M059J (cell line): ENCODE measurements at regions not wholly inside any gene's neighbourhood (a gene's known extent, or its start where the extent isn't known, plus 50 kb on each side); places are given as distances from the start of the nearest gene placed in this dataset.

Experiments
- DNase-seq: peaks from one replicate; pipeline ENCODE4 v3.0.0-alpha.2; 2012; ENCODE audit warnings: low read depth

DNA sequence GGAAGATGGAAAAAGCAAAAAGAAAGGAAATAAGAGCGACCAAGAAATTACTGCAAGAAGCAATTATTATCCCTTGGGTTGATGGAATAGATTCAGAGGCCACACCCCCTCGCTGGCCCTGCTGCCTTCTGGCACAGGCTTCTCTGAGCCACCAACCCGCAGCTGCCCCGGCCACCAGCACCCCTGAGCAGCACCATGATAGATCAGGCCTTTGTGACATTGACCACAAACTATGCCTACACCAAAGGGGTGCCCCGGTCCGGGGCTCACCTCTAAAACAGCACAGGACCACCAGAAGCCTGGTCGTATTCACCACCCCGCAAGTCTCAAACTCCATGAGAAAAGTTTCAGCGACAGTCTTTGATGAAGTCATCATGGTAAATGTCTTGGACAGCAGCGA, 1059.3 kb downstream of the SLITRK1 start:
- no peak for DNase-seq

DNA sequence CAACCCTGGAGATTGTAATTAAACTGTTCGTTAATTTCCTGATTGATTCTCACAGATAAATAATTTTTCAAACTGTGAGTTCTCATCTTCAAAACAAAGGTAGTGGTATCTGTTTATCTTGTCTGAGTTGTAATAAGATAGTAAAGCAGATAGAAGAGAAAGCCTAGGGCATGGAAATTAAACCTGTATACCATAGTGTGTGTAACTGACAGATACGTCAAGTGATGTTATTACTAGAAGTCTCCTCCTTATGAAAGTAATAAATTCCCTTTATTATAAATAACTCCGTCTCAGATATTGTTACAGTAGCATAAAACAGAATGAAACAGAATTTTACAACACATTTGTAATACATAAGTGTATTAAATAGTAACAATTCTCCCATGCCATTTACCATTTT, 1065.1 kb downstream of the SLITRK1 start:
- DNase-seq, result no peak

DNA sequence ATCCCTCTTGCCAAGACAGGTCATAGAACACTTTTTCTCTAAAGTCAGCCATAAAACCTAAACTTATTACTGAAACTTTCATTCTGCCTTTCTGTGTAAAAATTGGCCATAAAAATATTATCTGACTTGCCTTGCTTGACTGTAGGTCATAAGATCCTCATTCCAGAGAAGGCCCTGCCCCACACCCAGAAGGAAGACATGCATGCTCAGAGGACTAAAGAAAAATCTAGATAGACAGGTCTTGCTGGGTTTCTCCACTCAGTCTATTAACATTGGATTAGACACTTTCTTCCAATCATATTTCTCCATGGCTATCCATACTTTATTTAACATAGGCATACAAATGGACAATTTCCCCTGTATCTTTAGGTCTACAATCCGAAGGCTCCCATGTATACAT, 1066.5 kb downstream of the SLITRK1 start:
- DNase-seq, result no peak

DNA sequence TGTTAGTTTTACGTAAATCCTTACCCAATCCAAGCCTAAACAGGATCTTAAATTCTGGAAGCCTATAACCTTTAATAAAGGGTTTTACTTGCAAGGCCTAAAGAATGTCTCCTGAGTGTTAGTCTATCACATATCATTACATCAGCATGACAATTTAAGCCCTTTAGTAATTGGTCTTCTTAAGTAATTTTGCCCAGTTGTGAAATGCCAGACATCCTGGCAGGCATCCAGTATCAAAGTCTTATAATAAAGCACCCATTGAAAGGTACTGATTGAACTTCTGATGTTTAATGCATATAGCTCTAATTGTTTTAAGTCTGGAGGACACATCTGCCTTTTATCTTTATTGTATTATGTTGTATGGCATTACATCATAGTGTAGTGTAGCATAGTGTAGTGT, 1078.9 kb downstream of the SLITRK1 start:
- no peak for DNase-seq

DNA sequence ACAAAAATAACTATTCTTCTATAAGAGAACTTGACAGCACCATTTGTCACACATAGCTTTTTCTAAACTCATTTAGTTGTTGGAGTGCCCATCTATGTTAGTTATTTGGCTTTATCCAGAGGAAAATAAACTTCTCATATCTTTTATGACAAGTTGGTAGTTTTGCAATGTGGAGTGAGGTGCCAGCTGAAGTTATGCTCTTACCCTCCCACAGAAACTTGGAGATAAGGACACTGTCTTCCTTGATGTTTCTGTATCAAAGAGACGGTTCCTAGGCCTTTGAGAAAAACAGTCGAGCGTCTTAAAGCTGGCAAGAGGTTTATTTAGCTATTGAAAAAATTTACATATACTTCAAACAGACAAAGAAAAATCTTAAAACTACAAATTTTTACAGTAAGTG, 1079.7 kb downstream of the SLITRK1 start:
- DNase-seq, result no peak

DNA sequence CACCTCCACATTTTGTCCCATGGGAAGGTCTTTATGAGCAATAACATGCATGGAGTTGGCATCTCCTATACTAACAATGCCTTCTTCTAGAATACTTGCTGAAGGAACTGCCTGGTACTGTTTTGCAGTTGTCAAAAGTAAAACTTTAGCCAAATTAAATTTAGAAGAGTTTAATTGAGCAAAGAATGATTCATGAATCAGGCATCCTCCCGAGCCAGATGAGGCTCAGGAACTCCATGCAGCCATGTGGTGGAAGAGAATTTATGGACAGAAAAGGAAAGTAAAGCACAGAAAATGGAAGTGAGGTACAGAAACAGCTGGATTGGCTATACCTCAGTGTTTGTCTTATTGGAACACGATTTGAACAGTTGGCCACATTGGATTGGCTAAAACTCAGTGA, 1081.9 kb downstream of the SLITRK1 start:
- DNase-seq, result peak; percentile 10

DNA sequence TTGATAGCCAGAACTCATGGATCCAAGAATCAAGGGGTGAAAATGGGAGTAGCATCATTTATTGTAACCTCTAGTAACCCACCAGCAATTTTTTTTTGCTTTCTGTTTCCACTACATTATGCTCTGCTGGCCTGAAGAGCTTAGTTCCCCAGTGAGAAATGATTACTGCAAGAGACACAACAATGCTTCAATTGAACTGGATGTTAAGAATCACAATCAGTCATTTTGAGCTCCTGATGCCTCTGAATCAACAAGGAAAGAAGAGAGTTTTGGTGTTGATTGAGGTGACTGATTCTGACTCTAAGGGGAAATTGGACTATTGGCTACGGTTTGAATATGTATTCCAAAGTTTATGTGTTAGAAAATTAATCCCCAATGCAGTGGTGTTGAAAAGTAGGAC, 1084.4 kb downstream of the SLITRK1 start:
- DNase-seq, result no peak

DNA sequence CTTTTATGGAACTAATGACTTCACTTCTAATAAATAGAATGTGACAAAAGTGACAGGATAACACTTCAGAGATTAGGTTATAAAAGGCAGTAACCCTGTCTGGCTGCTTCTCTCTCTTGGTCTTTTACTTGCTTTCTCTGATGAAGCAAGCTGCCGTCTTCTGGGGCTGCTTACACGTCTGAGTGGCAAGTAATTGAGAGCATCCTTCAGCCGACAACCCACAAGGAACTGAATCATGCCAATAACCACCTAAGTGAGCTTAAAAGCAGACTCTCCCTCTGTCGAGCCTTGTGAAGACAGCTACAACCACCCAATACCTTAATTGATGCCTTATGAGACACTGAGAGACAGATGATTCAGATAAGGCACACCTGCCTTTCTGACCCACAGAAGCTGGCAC, 1091.2 kb downstream of the SLITRK1 start:
- peak; percentile 0 for DNase-seq

DNA sequence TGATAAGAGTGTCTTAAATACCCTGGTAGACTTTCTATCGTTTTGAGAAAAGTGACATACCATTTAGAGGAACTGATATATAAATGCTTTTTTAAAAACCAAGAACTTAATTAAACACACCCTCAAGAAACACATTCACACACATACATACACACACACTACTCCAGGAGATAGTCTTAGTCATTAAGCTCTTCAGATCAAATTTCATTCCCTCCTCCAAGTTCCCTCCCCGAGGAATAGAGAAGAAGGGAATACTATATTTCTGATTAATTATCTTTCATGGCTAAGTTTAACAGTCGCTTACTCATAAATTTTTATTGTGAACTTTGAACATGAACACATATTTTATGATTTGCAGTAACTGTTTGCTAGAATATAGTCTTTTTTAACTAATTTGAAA, 1109.5 kb downstream of the SLITRK1 start:
- DNase-seq, result peak; percentile 9

DNA sequence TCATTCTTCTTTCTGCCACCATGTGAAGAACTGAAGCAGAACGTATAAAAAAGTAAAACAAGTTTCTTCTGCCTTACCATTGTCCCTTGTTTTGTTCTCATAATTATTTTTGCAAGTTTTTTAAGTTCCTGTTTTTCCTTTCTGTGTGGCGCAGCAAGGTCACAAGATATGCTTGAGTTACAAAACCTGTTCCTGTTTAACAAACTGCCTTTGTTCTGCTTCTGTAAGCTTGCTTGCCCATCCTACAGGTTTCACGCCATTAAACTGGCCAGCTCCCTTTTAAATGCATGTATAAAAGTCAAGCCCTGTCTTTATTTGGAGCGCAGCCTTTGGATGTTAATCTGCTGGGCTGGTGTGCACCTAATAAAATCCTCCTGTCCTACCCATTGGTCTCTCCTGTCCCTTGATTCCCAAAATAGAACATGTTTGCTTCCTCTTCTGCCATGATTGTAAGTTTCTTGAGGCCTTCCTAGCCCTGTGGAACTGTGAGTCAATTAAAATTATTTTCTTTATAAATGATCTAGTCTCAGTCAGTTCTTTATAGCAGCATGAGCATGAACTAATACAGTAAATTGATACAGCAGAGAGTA, 1115.4 kb downstream of the SLITRK1 start:
- DNase-seq, result no peak

DNA sequence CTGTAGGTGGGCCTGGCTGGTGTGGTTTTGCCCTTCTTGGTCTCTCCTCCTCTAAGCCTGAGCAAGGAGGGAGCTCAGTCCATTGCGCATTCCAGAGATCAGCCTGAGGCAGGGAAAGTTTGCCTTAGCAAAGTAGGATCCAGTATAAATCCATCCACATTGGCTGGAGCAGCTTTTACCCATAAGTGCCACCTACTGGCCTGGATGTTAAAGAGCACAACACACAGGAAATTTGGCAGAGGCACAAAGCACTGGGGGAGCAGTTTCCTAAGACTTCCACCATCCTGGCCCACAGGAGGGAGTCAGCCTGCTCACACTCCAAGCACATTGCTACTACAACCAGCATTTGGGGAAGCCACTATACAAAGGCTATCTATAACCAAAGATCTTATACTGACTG, 1124.2 kb downstream of the SLITRK1 start:
- peak; percentile 8 for DNase-seq

DNA sequence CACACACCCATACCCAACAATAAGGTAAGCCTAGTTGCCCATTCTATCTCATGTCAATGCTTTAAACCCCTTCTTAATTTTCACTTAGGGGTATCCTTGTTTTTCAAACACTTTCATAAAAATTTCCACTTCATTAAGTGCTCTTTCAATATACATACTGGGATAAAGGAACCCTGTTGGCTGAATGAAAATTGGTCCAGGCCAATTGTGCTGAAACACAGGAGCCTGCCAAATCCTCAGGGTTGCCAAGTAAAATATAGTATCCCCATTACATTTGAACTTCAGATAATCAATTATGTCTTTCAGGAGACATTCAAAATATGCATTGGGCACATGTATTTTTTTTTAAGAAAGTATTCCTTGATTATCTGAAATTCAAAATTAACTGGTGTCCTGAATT, 1131.1 kb downstream of the SLITRK1 start:
- DNase-seq, result no peak

DNA sequence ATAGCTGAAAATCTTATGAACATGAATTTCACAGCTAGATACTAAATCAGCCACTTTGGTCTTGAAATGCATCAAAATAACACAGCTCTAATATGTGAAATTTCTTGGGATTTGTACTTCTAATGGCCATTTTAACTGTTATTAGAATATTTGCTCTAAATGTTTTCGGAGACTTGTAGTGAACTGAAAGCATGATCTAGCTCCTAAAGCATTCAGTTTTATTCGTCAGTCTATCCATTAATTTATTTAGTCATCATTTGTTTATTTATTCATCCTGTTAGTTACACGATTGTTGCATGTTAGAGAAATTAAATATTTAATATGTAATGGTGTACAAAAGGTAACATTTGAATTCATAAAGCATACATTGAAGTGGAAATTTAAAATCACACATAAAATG, 1132.7 kb downstream of the SLITRK1 start:
- DNase-seq, result no peak

DNA sequence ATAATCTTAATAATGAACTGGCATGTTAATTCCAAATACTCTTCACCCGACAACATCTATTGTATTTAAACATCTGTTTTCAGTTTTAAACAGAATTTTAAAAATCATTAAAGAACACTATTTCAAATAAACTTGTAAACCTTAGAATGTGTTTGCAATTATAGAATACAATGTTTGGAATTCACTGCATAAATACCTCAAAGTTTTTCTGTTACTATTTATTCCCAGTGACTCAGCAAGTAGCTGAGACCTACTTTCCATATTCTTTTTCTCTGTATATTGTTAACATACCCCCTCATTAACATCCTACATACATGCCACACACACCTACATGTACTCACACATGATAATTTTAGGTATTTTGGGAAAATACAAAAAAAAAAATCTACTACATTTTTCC, 1134.3 kb downstream of the SLITRK1 start:
- no peak for DNase-seq

DNA sequence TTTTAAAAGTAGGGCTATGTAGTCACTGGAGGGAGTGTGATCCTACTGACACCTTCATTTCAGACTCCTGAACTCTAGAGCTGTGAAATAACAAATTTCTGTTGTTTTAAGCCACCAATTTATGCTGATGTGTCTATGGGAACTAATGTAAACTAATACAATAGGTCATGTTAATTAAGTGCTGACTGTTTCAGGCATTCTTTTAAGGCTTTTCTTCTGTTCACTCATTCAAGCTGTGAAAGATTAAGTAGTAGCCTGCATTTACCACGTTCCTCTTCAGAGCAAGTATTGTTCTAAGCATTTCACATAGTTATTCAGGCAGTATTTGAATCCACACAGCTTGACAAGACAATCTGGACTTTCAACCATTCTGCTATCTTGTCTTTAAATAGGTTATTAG, 1135.0 kb downstream of the SLITRK1 start:
- no peak for DNase-seq

DNA sequence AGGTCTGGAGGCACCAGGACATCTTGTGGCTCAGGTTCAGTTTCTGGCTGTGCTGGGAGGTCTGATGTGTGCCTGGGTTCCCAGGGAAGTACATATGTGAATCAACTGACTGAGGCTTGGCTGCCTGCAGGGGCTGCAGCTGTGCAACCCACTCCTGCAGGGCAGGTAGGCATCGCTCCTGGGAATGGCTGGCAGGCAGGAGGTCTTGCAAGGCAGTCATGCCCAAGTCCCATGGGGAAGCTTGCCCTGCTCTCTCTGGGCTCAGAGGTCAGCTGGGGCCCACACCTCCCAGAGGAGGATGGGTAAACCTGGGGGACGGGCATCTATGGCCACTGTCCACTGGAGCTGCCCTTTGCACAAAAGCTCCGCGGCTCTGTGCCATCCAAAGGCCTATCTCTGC, 1141.8 kb downstream of the SLITRK1 start:
- no peak for DNase-seq

DNA sequence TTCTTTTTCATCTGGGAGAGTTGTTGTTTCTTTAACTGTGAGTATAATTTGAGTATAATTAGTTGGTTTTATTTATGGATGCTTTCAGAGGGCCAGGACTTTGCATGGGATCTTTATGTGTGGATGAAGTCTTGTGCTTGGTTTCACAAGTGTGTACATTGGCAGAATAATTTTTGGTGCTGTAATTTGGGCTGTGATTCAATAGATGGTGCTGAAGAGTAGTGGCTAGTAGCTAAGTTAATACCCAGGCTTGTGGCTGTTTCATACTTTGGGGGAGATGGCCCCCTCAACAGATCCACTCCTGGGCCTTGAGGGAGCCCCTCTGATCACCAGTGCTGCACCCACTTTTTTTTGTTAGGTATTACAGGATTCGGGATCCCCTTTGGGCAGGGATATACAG, 1142.4 kb downstream of the SLITRK1 start:
- no peak for DNase-seq

DNA sequence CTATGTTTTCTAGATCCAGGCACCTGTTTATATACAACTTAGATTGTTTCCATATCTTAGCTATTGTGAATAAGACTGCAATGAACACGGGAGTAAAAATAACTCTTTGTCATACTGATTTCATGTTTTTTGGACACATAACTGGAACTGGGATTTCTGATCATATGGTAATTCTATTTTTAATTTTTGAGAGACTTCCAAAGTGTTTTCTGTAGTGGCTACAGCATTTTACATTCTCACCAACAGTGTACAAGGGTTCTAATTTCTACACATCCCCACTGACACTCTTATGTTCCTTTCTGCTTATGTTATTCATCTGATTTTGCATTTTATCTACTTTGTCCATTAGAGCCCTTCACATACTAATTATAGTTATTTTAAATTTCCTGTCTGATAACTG, 1152.9 kb downstream of the SLITRK1 start:
- DNase-seq, result no peak

DNA sequence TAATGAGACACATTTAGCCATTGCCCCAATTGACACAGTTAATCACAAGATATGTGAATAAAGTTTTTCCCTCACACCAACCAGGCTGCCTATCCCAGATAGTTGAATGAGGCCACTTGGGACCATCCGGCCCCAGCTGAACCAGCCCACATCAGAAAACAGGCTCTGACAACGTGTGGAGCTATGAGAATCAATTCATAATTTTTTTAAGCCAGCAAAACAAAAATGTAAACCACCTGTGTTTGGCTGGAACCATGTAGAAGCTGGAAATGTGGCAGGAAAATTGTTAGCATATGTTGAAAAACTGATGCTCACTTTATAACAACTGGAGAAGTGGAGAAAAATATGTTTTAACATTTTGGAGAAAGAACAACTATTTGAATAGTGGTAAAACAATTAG, 1161.3 kb downstream of the SLITRK1 start:
- DNase-seq, result no peak

DNA sequence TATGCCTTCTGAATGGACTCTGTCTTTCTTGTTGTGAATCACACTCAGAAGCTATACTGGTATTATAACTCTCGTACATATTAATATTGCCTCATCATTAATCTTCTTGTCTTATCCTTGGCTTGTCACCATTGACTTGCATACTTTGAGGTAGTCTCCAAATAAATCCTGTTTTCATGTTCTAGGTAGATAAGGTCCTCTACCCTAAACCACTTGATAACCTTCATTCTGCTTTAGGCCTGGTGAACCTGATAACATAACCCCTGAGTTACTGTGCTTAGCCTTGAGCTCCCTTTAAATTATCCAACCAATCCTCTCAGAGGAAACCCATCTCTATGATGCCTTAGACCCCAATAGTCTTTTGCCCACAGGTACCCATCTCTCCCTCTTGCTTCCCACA, 1162.3 kb downstream of the SLITRK1 start:
- DNase-seq, result no peak

DNA sequence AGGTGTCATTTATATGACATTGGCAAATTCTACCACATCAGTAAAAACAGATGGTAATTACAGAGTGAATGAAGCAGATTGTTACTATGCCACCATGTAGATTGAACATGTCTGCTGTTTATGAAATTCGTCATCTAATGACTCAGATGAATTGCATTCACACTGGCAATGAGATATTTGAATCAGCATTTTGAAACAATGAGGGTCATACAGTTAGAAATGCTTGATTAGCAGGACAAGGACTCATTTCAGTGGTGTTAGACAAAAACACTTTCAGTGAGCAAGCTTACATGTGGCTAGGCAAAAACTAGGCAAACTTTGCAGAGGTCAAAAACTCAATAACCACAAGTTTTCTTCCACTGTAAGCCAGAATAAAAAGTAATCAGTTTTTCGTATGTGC, 1165.0 kb downstream of the SLITRK1 start:
- DNase-seq, result peak; percentile 47

DNA sequence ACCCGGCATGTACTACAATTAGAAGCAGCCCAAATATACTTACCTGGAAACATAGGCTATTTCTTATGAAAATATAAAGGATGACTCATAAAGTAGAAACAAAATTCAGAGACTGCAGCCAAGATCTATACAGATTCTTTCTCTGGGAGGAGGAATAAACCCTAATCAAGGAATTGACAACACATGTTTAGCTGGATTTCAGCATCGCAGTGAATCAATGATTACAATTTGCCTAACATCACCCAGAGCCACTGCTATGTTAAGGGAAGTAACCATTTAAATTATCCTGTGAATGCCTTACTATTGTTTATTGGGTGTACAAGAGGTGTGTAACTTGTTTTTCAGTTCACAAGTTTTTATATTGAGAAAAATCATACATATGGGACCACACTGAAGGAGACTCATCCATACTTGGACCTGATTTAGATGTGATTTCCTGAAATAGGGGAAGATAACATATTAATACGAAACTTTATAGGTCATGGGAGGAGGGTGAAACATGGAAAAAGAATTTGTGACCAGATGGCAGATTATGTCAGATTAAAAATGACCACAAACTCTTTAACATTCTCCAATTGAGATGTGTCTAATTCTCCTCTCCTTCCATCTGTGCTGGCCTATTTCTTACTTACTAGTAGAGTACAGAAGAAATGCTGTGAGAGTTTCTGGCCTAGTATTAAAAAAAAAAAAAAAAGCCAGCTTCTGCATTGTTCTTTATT, 1168.4 kb downstream of the SLITRK1 start:
- DNase-seq, result peak; percentile 4

DNA sequence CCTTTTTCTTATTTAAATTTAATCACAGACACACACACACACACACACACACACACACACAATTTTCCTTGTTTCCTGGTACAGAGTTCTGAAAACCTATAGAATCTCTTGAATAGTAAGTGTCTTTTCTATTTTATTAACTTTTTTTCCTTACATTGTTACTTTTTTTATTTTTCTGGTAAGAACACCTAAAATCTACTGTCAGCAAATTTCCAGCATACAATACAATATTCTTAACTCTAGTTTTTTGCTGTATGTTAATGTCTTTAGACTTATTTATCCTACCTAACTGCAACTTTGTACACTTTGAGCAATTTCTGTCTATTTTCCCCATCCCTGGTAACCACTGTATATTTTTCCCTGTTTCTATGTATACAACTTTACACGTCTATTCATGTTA, 1179.8 kb downstream of the SLITRK1 start:
- no peak for DNase-seq

DNA sequence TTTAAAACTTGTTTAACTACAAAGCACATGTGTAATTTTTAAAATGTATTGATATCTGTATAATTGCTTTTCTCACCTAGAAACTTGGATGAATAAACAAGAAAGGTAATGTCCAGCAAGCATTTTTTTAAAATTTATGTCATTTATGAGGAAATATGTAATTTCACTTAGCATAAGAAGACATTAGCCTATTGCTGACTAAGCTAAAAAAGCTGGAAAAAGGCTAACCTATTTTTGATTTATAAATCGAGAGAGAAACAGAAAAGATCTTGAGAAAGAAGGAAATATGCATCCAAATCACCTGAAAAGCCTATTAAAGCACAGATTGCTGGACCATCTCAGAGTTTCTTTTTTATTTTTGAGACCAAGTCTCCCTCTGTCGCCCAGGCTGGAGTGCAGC, 1181.3 kb downstream of the SLITRK1 start:
- no peak for DNase-seq
